Stomach (tissue), 8 donors: ENCODE measurements at regions not wholly inside any gene's neighbourhood (a gene's known extent, or its start where the extent isn't known, plus 50 kb on each side); places are given as distances from the start of the nearest gene placed in this dataset.

Experiments
- DNase-seq, 2 donors: peaks; one replicate each; pipeline versions ENCODE4 v3.0.0 to v3.0.0-alpha.2; 2013 to 2019
- H3K27ac ChIP-seq, 5 donors: fragments of 200-600 bp in 4 of 5; sonication (generic) in 4 of 5; one replicate each; pipeline ENCODE4 v1.5.1; 2013 to 2019; ENCODE audit warnings: mild to moderate bottlenecking in 1 of 5, moderate library complexity in 1 of 5
- H3K27me3 ChIP-seq, 3 donors: fragments of 200-600 bp; sonication (generic); one replicate each; pipeline ENCODE4 v1.5.1; 2017 to 2019; ENCODE audit warnings: mixed run types in 1 of 3
- H3K36me3 ChIP-seq, 4 donors: fragments of 200-600 bp; sonication (generic); 1 replicate in 3 of 4; 2 replicates in 1 of 4; pipeline ENCODE4 v1.5.1; 2016 to 2019
- H3K4me1 ChIP-seq, 4 donors: fragments of 200-600 bp; sonication (generic); one replicate each; pipeline ENCODE4 v1.5.1; 2016 to 2019
- H3K4me3 ChIP-seq, 4 donors: fragments of 200-600 bp; sonication (generic) in 3 of 4; one replicate each; pipeline ENCODE4 v1.5.1; 2016 to 2019; ENCODE audit warnings: mild to moderate bottlenecking in 1 of 4
- H3K9me3 ChIP-seq, 4 donors: fragments of 200-600 bp; sonication (generic); one replicate each; pipeline ENCODE4 v1.5.1; 2016 to 2019
- EP300 ChIP-seq: sonication (generic); formaldehyde crosslinking; IDR thresholded peaks from one replicate; pipeline ENCODE4 v1.6.1; 2017; ENCODE audit warnings: antibody characterized with exemption
- POLR2A ChIP-seq, 4 donors: fragments of 450-650 bp; IDR thresholded peaks; one replicate each; pipeline ENCODE4 v1.6.1; 2016; ENCODE audit warnings: antibody characterized with exemption in 4 of 4, control low read depth in 2 of 4, mild to moderate bottlenecking in 1 of 4, moderate library complexity in 1 of 4
- POLR2AphosphoS5 ChIP-seq, 3 donors: sonication (generic); formaldehyde crosslinking; IDR thresholded peaks; one replicate each; pipeline ENCODE4 v1.6.1; 2016; ENCODE audit warnings: antibody characterized with exemption in 3 of 3
- WGBS, 5 donors: extraction: QIAGEN DNeasy Blood & Tissue Kit in 3 of 5; methylation state at CpG; one replicate each; pipeline versions ENCODE4 v1.1.5 to v1.1.7; 2013 to 2018; 5-methylcytosine and 5-hydroxymethylcytosine counted together
- intact Hi-C: fragments of 100-400 bp; cut with DNase I; formaldehyde crosslinking; loops from one replicate; pipeline ENCODE4 v1.15.1; 2023; ENCODE audit warnings: low total_unique reads
- TF ChIP-seq, protein P1 (sequence below), 7 experiments: fragments of 450-650 bp in 4 of 7; fragments of 200-600 bp in 3 of 7; sonication (generic) in 3 of 7; IDR thresholded peaks; one replicate each; pipeline ENCODE4 v1.5.1; 2016 to 2019; ENCODE audit warnings: antibody characterized with exemption in 7 of 7, control low read depth in 2 of 7, mild to moderate bottlenecking in 1 of 7
- donor health status: healthy with polysubstance abuse.
- donor health status: Bipolar disorder and iron deficiency.
- donor health status: healthy.

DNA sequence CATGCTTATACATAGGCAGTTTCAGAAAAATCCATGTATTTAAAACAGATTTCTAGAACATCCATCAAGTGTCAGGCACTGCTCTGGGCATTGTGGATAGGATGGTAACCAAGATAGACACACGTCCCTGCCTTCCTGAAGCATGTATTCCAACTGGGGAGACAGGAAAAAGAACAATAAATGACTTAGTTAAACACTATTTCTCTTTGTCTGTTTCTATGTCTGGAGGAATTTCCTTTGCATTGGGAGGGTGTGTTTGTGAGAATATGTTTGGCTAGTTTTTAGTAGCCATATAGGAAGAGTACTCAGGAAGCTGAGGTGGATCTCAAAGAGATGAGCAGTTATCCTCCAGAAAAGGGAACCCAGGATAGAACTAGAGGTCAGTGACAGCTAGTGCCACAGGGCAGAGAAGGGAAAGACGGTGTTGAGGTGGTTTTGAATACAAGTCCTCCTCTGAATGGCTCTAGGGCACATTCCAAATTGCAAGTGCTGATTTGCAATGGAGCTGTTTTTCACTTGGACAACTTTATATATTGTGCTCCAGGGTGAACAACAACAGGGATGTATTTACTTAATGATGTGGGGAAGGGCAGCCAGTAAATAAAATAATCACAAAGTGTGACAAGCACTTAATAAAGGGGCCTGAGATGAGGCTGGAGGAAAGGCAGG, 144.7 kb upstream of the SHB start:
- no peak for DNase-seq
- TF ChIP-seq POLR2AphosphoS5 (IDR thresholded peaks at IDR 0.05) (no peak), POLR2A (IDR thresholded peaks at IDR 0.05) (no peak), EP300 (no peak)
- TF ChIP-seq, protein P1, sequence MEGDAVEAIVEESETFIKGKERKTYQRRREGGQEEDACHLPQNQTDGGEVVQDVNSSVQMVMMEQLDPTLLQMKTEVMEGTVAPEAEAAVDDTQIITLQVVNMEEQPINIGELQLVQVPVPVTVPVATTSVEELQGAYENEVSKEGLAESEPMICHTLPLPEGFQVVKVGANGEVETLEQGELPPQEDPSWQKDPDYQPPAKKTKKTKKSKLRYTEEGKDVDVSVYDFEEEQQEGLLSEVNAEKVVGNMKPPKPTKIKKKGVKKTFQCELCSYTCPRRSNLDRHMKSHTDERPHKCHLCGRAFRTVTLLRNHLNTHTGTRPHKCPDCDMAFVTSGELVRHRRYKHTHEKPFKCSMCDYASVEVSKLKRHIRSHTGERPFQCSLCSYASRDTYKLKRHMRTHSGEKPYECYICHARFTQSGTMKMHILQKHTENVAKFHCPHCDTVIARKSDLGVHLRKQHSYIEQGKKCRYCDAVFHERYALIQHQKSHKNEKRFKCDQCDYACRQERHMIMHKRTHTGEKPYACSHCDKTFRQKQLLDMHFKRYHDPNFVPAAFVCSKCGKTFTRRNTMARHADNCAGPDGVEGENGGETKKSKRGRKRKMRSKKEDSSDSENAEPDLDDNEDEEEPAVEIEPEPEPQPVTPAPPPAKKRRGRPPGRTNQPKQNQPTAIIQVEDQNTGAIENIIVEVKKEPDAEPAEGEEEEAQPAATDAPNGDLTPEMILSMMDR (IDR thresholded peaks at IDR 0.05): no peak
- 19 to 66% (median 38%) methylated on average over 2 of the region's 2 CpGs for WGBS, 5 donors
- peaks cover 0 to 5% (median 0%) of the 10 kb centered on the region in 3 donors for H3K27me3 ChIP-seq
- no peak overlapping the region for H3K27ac ChIP-seq
- H3K4me1 ChIP-seq: no peaks in the 10 kb centered on the region
- H3K9me3 ChIP-seq: no peaks in the 10 kb centered on the region
- no peak overlapping the region for H3K4me3 ChIP-seq
- intact Hi-C loops: no loop called here
- H3K36me3 ChIP-seq: no peaks in the 10 kb centered on the region

DNA sequence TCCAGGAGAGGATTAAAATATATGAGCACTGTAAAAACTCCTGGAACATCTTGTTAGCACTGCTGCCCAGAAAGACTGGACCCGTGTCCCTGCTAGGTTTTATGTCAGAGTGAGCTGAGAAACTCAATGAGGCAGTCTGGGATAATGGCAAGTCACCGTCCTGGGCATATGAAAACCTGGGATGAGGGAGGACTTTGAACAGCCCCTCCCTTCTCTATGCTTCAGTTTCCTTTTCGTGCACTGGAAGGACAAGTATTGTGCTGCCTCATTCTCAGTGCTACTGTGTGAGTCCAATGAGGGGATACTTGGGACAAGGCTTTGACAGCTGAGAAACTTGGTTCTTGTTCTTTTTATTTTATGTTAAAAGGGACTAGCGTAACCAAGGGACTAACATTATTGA, 143.0 kb upstream of the SHB start:
- Histone ChIP-seq H3K27ac (no peak overlapping the region), H3K27me3 (peaks cover 0 to 5% (median 0%) of the 10 kb centered on the region in 3 donors), H3K4me1 (no peaks in the 10 kb centered on the region), H3K9me3 (peaks cover 0 to 7% (median 0%) of the 10 kb centered on the region in 4 donors), H3K4me3 (no peak overlapping the region), H3K36me3 (no peaks in the 10 kb centered on the region)
- TF ChIP-seq, protein P1 (IDR thresholded peaks at IDR 0.05): no peak
- no peak for DNase-seq
- WGBS, 5 donors: 47 to 67% (median 53%) methylated on average over 4 of the region's 4 CpGs
- intact Hi-C loops: no loop called here

DNA sequence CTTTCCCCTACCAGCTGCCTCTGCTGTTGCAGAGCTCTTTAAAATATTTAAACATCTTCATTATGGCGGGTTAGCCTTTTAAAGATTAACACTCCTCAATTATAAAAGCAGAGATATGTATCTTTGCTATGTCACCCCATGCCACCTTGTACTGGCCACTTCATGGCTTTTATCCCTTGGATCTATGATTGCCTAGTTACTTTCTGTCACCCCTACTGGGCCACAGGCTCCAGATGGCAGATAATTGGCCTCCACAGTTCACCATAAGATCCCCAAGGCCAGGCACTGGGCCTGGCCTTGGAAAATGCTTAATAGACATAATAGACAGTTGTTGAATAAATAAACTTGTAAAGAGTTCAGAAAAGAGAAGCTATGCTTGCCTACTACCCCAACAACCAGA, 142.0 kb upstream of the SHB start:
- WGBS, 5 donors: 80 to 100% (median 91%) methylated on average over 1 of the region's 1 CpG
- H3K27me3 ChIP-seq: peaks cover 0 to 5% (median 0%) of the 10 kb centered on the region in 3 donors
- no peak for DNase-seq
- H3K4me3 ChIP-seq: no peak overlapping the region
- no peak overlapping the region for H3K27ac ChIP-seq
- H3K4me1 ChIP-seq: no peaks in the 10 kb centered on the region
- TF ChIP-seq POLR2AphosphoS5 (IDR thresholded peaks at IDR 0.05) (no peak), POLR2A (IDR thresholded peaks at IDR 0.05) (no peak), EP300 (no peak)
- TF ChIP-seq, protein P1 (IDR thresholded peaks at IDR 0.05): no peak
- H3K36me3 ChIP-seq: no peaks in the 10 kb centered on the region
- intact Hi-C loops: no loop called here
- peaks cover 0 to 9% (median 0%) of the 10 kb centered on the region in 4 donors for H3K9me3 ChIP-seq

DNA sequence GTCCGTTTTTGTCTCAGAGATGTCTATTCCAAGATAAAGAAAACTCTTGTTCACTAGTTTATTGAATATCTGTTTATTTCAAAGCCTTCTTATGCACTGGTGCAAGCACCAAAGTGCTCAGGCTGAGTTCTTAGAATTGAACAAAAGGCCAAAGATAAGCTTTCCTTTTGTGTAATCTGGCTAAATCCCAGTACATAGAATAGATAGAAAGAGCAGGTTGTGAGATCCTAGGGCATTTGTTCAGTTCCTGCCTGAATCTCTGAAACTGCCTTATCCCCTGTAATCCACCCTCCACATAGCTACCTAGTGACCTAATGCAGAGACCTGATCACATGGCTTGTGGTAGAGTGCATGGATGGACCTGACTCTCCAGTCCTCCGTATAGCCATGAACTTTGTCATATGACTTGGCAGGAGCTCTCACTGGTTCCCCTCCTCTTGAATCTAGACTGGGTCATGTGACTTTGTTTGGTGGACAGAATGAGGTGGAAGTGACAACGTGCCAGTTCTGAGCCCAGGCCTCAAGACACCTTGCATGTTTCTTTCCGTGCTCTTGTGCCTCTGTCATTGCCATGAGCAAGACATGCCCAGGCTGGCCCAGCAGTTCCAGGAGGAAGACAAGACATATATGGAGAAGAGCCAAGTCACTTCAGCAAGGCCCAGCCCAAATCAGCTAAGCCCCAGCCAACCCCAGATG, 139.3 kb upstream of the SHB start:
- Histone ChIP-seq H3K9me3 (peaks cover 0 to 9% (median 0%) of the 10 kb centered on the region in 4 donors), H3K4me3 (no peak overlapping the region), H3K27me3 (peaks cover 0 to 5% (median 0%) of the 10 kb centered on the region in 3 donors), H3K4me1 (no peaks in the 10 kb centered on the region), H3K36me3 (no peaks in the 10 kb centered on the region), H3K27ac (no peak overlapping the region)
- DNase-seq: no peak
- intact Hi-C loops: no loop called here
- WGBS, 5 donors: 38 to 69% (median 55%) methylated on average over 4 of the region's 4 CpGs
- TF ChIP-seq POLR2A (IDR thresholded peaks at IDR 0.05) (no peak), POLR2AphosphoS5 (IDR thresholded peaks at IDR 0.05) (no peak), EP300 (no peak)
- TF ChIP-seq, protein P1 (IDR thresholded peaks at IDR 0.05): no peak
